IPS-18a (cell line): ENCODE measurements at regions not wholly inside any gene's neighbourhood (a gene's known extent, or its start where the extent isn't known, plus 50 kb on each side); places are given as distances from the start of the nearest gene placed in this dataset.

Source experiments
- H3K27ac ChIP-seq: one replicate; pipeline ENCODE4 v1.5.1; 2013; ENCODE audit warnings: low read length
- H3K27me3 ChIP-seq: one replicate; pipeline ENCODE4 v1.6.1; 2013; ENCODE audit warnings: mild to moderate bottlenecking, low read length; ENCODE audit not compliant: control insufficient read depth, insufficient read depth
- H3K36me3 ChIP-seq: one replicate; pipeline ENCODE4 v1.6.1; 2013; ENCODE audit warnings: low read depth, low read length; ENCODE audit not compliant: control insufficient read depth
- H3K4me1 ChIP-seq: one replicate; pipeline ENCODE4 v1.6.1; 2013; ENCODE audit warnings: low read depth, low read length; ENCODE audit not compliant: control insufficient read depth
- H3K4me3 ChIP-seq: one replicate; pipeline ENCODE4 v1.5.1; 2013; ENCODE audit warnings: low read length
- H3K9ac ChIP-seq: one replicate; pipeline ENCODE4 v1.6.1; 2013; ENCODE audit warnings: mild to moderate bottlenecking, low read length, moderate library complexity
- H3K9me3 ChIP-seq: one replicate; pipeline ENCODE4 v1.6.1; 2013; ENCODE audit warnings: low read depth, low read length; ENCODE audit not compliant: control insufficient read depth

DNA sequence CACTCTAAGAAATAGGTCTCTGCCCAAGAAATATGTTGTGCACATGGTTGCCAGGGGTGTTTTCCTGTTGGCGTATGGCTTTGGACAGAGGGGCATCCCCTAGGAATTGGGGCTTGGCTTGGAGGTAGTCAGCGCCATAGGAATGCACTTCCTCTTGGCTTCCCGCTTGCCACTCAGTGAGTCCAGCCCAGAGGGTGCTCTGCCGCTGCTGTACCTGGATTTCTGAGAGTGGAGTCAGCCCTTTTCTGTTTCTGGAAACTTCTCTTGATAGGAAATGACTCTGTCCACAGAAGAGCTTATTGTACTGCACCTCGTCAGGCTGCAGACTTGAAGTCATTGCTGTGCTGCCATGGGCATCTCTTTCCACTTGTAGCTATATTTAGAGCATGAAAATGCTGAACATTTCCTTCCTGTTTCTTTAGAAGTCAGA lies 116.7 kb upstream of the MGAT5 start:
- Histone ChIP-seq H3K36me3 (no peaks in the 10 kb centered on the region), H3K4me3 (no peak overlapping the region), H3K9me3 (no peaks in the 10 kb centered on the region), H3K27ac (no peak overlapping the region), H3K9ac (peak overlapping the region; percentile 4), H3K27me3 (no peaks in the 10 kb centered on the region), H3K4me1 (peaks cover 47% of the 10 kb centered on the region)

DNA sequence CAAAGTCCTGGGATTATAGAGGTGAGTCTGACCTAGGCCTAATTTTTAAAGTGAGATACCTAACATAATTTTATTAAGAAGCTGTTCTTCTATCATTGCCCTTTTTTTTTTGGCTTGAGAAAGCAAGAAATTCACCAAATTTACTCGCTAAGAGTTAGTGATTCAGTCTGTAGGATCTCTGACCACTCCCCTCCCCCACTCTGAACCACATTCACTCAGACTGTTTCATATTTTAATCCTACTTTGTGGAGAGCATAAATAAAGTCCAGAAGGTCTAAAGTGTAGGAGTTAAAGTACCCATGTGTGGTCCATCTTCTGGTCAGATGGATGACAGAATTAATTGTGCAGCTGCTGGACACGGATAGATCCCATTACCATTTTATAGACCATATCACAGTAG lies 115.8 kb upstream of the MGAT5 start:
- Histone ChIP-seq H3K36me3 (no peaks in the 10 kb centered on the region), H3K27me3 (no peaks in the 10 kb centered on the region), H3K9me3 (no peaks in the 10 kb centered on the region), H3K4me1 (peaks cover 45% of the 10 kb centered on the region), H3K9ac (no peak overlapping the region), H3K4me3 (no peak overlapping the region), H3K27ac (no peak overlapping the region)

DNA sequence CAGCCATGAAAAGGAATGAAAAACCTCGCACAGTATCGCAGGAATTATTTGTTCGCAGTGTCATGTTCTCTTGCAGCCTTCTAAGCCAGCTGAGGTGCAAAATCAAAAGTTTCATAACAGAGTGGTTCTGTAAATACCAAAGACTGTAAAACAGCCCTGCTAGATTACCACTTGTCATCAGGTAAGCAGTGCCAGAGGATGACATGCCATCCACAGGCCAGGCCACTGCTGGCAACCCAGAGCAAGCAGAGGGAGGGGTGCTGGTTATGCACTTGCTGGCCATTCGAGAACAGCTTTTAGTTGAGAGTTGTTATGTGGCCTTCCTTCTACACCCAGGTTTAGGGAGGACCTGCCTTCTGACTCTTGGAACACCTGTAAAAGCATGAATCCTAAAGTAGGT lies 114.3 kb upstream of the MGAT5 start:
- Histone ChIP-seq H3K9me3 (no peaks in the 10 kb centered on the region), H3K36me3 (no peaks in the 10 kb centered on the region), H3K27me3 (no peaks in the 10 kb centered on the region), H3K9ac (no peak overlapping the region), H3K4me3 (no peak overlapping the region), H3K27ac (no peak overlapping the region), H3K4me1 (peaks cover 42% of the 10 kb centered on the region)

DNA sequence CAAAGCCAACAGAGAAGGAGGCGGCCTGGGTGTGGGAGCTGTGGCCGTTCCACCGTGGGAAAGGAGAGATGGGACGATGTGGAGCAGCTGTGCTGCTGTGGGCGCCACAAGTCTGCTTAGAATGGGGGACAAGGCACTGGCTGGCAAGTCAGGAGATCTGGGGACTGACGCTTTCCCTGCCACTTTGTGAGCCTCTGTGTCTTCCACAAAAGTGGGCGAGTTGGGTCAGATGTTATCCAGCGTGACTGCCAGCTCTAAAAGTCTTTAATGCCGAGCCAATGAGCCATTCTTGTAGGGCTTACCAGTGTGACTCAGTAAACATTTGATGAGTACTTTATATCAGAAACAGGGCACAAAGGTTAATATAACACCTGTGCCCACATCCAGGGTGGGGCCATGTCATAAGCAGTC lies 113.6 kb upstream of the MGAT5 start:
- Histone ChIP-seq H3K9me3 (no peaks in the 10 kb centered on the region), H3K36me3 (no peaks in the 10 kb centered on the region), H3K9ac (no peak overlapping the region), H3K4me1 (peaks cover 36% of the 10 kb centered on the region), H3K27ac (no peak overlapping the region), H3K27me3 (no peaks in the 10 kb centered on the region), H3K4me3 (no peak overlapping the region)

DNA sequence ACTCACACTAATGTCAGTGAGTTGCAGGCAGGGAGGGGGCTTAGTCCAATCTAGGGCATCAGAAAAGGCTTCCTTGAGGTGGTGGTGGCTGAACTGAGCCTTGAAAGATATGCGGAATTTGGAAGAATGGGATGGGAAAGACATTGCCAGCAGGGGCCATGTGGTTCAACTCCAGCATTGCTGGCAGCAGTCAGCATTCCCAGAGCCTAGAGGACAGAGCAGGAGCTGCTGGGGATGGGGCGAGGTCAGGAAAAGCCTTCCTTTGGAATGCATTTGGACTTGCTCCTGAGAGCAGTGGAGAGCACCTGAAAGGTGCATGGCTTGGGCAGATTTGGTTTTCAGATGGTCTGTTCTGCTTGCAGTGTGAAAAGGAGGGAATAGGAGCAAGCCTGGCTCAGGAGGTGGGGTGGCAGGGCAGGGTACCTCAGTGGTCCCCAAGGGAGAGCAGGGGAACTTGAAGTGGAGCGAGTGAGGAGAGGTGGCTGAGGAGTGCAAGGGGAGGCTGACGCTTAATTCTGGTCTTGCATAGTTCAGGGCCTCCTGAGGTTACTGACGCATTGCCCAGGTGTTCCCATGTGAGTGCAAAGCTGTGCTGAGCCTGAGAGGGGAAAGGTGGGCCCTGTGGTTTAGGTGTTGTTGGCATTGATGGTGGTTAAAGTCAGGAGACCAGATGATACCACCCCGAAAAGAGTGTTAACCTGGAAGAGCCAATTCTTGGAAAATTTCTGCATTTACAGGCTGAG lies 112.1 kb upstream of the MGAT5 start:
- Histone ChIP-seq H3K27me3 (no peaks in the 10 kb centered on the region), H3K36me3 (no peaks in the 10 kb centered on the region), H3K9ac (no peak overlapping the region), H3K4me1 (peaks cover 41% of the 10 kb centered on the region), H3K4me3 (no peak overlapping the region), H3K9me3 (no peaks in the 10 kb centered on the region), H3K27ac (no peak overlapping the region)

DNA sequence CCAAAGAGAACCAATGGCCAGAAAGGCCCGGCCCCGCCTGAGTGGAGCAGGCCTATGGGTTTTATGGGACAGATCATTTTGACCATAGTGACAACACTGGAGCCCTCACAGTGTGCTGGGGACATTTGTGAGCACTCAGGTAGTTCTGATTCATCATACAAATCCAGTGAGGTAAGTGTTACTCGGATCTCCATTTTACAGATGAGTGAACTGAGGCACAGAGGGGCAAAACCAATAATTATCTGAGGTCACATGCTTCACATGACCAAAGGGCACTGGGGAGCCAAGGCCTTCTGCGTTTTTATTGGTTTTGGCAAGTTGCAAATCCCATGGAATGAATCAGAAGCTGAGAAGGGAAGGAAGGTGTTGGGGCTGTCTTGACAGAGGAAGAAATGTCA lies 111.5 kb upstream of the MGAT5 start:
- Histone ChIP-seq H3K27me3 (no peaks in the 10 kb centered on the region), H3K27ac (no peak overlapping the region), H3K9me3 (no peaks in the 10 kb centered on the region), H3K4me3 (no peak overlapping the region), H3K36me3 (no peaks in the 10 kb centered on the region), H3K4me1 (peaks cover 41% of the 10 kb centered on the region), H3K9ac (no peak overlapping the region)

DNA sequence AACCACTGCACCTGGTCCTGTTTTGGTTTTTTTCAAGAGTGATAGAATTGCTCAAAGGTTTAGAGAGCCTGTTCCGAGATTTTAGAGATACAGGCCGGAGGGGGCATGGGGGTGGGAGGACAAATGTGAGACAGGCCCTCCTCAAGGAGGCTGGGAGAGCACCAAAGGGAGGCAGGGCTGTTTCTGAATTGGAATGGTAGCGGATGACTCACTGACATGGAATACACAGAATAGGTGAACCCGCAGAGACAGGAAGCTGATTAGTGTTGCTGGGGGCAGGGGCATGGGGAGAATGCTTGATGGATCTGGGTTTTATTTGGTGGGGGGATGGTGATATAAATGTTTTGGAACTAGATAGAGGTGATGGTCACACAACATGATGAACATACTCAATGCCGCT lies 111.0 kb upstream of the MGAT5 start:
- Histone ChIP-seq H3K9me3 (no peaks in the 10 kb centered on the region), H3K27me3 (no peaks in the 10 kb centered on the region), H3K36me3 (no peaks in the 10 kb centered on the region), H3K27ac (no peak overlapping the region), H3K9ac (no peak overlapping the region), H3K4me1 (peaks cover 45% of the 10 kb centered on the region), H3K4me3 (no peak overlapping the region)

DNA sequence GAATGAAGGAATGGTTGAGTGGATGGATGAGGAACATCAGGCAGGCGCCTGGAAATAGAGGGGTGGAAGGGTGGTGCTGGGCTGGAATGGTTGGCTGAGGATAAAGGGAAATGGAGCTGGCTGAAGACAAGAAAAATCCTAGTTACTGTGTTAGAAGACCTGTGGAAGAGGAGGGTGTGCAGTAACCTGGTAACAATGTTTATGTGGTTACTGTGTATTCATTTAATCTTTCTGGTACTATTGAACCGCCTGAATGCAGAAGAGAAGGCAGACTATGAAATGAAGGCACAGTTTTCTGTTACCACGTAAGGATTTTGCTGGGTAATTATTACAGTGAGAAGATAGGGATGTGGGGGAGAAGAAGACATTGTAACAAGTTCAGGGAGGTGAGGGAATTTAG lies 110.3 kb upstream of the MGAT5 start:
- Histone ChIP-seq H3K36me3 (no peaks in the 10 kb centered on the region), H3K4me3 (no peak overlapping the region), H3K27me3 (no peaks in the 10 kb centered on the region), H3K4me1 (peaks cover 45% of the 10 kb centered on the region), H3K27ac (no peak overlapping the region), H3K9ac (no peak overlapping the region), H3K9me3 (no peaks in the 10 kb centered on the region)

DNA sequence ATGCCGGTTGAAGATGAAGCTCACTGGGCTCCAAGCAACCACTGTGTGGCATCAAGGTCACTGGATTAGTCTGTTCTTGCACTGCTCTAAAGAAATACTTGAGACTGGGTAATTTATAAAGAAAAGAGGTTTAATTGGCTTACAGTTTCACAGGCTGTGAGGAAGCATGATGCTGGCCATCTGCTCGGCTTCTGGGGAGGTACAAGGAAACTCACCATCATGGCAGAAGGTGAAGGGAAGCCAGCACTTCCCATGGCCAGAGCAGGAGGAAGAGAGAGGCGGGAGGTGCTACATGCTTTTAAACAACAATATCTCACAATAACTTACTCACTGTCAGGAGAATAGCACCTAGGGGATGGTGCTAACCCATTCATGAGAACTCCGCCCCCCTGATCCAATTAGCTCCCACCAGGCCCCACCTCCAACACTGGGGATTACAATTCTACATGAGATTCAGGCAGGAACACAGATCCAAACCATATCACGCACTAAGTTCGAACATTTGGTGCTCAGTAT lies 109.7 kb upstream of the MGAT5 start:
- no peaks in the 10 kb centered on the region for H3K36me3 ChIP-seq
- H3K9ac ChIP-seq = no peak overlapping the region
- H3K4me1 ChIP-seq = peaks cover 45% of the 10 kb centered on the region
- no peak overlapping the region for H3K4me3 ChIP-seq
- no peaks in the 10 kb centered on the region for H3K27me3 ChIP-seq
- H3K9me3 ChIP-seq = no peaks in the 10 kb centered on the region
- H3K27ac ChIP-seq = no peak overlapping the region

DNA sequence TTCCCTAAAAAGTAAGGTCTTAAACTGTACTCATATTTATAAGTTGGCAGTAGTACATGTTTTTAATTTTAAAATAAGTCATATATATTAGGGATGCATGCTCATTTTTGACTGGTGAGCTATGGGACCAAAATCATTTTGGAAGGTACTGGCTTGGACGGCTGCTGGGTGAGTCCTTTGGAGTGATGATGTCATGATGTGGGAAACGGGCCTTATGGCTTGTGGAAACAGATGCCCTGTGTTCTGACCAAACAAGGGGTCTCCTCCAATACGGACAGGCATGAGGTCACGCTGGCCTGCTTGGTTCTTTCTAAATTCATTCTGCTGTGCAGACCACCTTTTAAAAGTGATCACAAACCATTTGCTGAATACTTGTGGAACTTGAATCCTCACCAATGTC lies 109.2 kb upstream of the MGAT5 start:
- Histone ChIP-seq H3K27ac (no peak overlapping the region), H3K4me1 (peaks cover 45% of the 10 kb centered on the region), H3K4me3 (no peak overlapping the region), H3K9me3 (no peaks in the 10 kb centered on the region), H3K36me3 (no peaks in the 10 kb centered on the region), H3K9ac (no peak overlapping the region), H3K27me3 (no peaks in the 10 kb centered on the region)

DNA sequence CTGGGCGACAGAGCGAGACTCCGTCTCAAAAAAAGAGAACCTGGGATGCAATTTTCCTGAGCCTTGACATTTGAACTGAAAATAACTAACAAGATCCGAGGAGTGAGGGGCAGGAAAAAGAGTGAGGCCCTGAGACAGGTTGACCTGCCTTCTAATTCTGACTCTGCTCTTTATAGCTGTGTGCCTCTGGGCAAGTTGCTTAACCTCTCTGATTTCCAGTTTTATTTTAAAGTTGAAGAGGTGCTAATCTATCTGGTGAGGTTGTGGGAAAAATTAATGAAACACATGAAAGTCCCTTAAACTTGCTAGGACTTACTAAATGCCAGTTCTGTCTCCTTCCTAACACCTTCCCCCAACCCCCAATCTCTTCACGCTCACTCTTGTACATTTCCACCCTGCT lies 108.4 kb upstream of the MGAT5 start:
- Histone ChIP-seq H3K9me3 (no peaks in the 10 kb centered on the region), H3K4me1 (peaks cover 45% of the 10 kb centered on the region), H3K9ac (no peak overlapping the region), H3K4me3 (no peak overlapping the region), H3K27me3 (no peaks in the 10 kb centered on the region), H3K27ac (no peak overlapping the region), H3K36me3 (no peaks in the 10 kb centered on the region)

DNA sequence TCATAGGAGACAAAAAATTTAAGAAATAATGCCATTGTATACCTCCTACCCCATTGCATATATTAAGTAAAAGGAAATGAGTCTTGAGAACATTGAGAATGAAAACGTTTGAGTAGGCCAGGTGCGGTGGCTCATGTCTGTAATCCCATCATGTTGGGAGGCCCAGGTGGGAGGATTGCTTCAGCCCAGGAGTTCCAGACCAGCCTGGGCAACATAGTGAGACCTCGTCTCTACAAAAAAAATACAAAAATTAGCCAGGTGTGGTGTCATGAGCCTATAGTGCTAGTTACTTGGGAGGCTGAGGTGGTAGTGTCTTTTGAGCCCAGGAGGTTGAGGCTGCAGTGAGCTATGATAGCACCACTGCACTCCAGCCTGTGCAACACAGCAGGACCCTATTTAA lies 107.7 kb upstream of the MGAT5 start:
- no peak overlapping the region for H3K4me3 ChIP-seq
- no peaks in the 10 kb centered on the region for H3K9me3 ChIP-seq
- no peak overlapping the region for H3K27ac ChIP-seq
- H3K4me1 ChIP-seq = peaks cover 45% of the 10 kb centered on the region
- no peak overlapping the region for H3K9ac ChIP-seq
- H3K36me3 ChIP-seq = no peaks in the 10 kb centered on the region
- H3K27me3 ChIP-seq = no peaks in the 10 kb centered on the region
